ENCODE measurements at regions not wholly inside any gene's neighbourhood (a gene's known extent, or its start where the extent isn't known, plus 50 kb on each side); places are given as distances from the start of the nearest gene placed in this dataset.

DNA sequence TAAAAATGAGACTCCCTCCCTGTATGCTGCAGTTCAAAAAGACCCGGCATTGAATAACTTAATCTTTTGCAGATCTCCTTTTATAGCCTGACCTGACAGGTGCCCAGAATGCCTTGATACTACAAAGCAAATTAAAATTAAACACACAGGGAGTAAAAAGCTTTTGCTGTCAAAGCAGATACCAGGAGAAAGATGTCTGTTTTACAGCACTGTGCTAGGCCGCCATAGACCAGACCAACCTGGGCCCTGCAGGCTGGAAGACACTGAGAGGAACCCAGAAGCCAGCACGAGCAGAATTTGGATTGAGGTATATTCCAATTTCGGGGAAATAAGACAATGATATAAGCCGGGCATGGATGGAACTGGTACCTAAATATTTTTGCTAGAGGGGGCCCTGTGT is 602.8 kb upstream of the SOX11 start:
- Histone ChIP-seq H3K27ac (no peak overlapping the region), H3K27me3 (ENCODE audit: insufficient read depth, low read depth, severe bottlenecking) (no peaks in the 10 kb centered on the region), H3K9me3 (ENCODE audit: severe bottlenecking) (no peaks in the 10 kb centered on the region), H3K4me3 (ENCODE audit: low read depth, low read length) (no peak overlapping the region), H3K36me3 (no peaks in the 10 kb centered on the region)
- TF ChIP-seq, protein P1, sequence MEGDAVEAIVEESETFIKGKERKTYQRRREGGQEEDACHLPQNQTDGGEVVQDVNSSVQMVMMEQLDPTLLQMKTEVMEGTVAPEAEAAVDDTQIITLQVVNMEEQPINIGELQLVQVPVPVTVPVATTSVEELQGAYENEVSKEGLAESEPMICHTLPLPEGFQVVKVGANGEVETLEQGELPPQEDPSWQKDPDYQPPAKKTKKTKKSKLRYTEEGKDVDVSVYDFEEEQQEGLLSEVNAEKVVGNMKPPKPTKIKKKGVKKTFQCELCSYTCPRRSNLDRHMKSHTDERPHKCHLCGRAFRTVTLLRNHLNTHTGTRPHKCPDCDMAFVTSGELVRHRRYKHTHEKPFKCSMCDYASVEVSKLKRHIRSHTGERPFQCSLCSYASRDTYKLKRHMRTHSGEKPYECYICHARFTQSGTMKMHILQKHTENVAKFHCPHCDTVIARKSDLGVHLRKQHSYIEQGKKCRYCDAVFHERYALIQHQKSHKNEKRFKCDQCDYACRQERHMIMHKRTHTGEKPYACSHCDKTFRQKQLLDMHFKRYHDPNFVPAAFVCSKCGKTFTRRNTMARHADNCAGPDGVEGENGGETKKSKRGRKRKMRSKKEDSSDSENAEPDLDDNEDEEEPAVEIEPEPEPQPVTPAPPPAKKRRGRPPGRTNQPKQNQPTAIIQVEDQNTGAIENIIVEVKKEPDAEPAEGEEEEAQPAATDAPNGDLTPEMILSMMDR (IDR thresholded peaks at IDR 0.05; ENCODE audit: low read depth, low read length) = no peak
- no peak for DNase-seq

DNA sequence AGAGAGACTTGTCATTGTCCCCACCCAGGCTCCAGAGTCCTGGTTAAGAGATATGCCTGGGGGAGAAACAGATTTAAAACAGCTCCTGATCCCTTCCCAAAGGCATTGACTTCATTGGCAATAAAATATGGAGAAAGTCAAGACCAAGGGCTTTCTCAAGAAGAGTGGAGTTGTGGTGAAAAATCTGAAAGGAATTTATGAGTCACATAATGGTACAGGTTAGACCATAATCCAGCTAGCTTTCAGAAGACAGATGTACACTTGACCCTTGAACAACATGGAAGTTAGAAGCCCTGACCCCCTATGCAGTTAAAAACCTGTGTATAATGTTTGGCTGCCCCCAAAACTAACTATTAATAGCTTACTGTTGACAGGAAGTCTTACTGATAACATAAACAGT is 599.1 kb upstream of the SOX11 start:
- Histone ChIP-seq H3K27ac (no peak overlapping the region), H3K4me3 (ENCODE audit: low read depth, low read length) (no peak overlapping the region), H3K36me3 (no peaks in the 10 kb centered on the region), H3K27me3 (ENCODE audit: insufficient read depth, low read depth, severe bottlenecking) (no peaks in the 10 kb centered on the region), H3K9me3 (ENCODE audit: severe bottlenecking) (no peaks in the 10 kb centered on the region)
- TF ChIP-seq, protein P1 (IDR thresholded peaks at IDR 0.05; ENCODE audit: low read depth, low read length) = no peak
- DNase-seq = no peak

DNA sequence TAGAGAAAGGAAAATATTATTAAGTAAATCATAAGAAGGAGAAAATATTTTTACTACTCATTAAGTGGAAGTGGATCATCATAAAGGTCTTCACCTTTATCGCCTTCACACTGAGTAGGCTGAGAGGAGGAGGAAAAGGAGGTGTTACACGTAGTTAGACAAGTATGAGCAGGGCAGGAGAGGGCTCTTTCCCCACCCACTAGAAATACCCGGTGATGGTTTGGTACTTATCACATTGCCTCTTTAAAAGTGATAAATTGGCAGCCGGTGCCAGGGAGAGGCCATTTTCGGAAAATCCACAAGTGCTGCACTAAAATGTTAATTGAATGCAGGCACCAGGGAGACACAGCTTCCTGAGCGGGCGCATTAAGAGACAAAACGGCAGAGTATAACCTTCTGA is 598.7 kb upstream of the SOX11 start:
- Histone ChIP-seq H3K27me3 (ENCODE audit: insufficient read depth, low read depth, severe bottlenecking) (no peaks in the 10 kb centered on the region), H3K36me3 (no peaks in the 10 kb centered on the region), H3K27ac (no peak overlapping the region), H3K9me3 (ENCODE audit: severe bottlenecking) (no peaks in the 10 kb centered on the region), H3K4me3 (ENCODE audit: low read depth, low read length) (no peak overlapping the region)
- no peak for DNase-seq
- TF ChIP-seq, protein P1 (IDR thresholded peaks at IDR 0.05; ENCODE audit: low read depth, low read length) = no peak

DNA sequence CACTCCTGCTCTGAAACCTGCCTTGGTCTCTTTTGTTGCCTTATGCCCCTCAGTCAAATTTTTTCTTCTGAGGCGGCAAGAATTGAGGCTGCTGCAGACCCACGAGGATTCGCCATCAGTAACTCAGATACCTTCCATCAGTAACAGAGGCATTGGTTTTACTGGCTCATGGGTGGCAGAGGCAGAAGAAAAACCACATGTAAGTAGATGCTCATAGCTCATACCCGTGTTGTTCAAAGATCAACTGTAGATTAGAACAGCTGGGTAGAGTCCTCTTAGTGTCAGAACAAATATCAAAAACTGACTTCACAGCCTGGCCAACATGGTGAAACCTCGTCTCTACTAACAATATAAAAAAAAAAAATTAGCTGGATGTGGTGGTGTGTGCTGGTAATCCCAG is 598.0 kb upstream of the SOX11 start:
- TF ChIP-seq, protein P1 (IDR thresholded peaks at IDR 0.05; ENCODE audit: low read depth, low read length) = no peak
- H3K27ac ChIP-seq = no peak overlapping the region
- H3K27me3 ChIP-seq (ENCODE audit: insufficient read depth, low read depth, severe bottlenecking) = no peaks in the 10 kb centered on the region
- no peaks in the 10 kb centered on the region for H3K9me3 ChIP-seq (ENCODE audit: severe bottlenecking)
- no peak overlapping the region for H3K4me3 ChIP-seq (ENCODE audit: low read depth, low read length)
- no peaks in the 10 kb centered on the region for H3K36me3 ChIP-seq
- no peak for DNase-seq

DNA sequence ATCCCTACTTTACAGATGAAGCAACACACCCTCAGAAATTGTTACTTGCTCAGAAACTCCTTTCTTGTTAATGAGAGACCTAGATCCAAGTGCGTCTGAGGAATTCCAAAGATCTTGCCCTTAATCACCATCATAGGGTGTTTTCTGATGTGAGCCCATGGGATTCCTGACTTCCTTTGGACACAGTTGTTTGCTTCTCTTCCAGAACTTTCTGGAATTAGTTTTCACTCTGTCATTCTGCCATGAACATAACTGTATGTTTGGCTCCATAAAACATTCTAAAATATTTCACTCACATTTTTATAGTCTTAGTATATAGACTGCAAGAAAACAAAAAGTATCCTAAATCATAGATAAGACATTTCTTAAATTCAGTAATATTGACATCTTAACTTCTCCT is 593.9 kb upstream of the SOX11 start:
- DNase-seq = no peak
- H3K4me3 ChIP-seq (ENCODE audit: low read depth, low read length) = no peak overlapping the region
- TF ChIP-seq, protein P1 (IDR thresholded peaks at IDR 0.05; ENCODE audit: low read depth, low read length) = no peak

DNA sequence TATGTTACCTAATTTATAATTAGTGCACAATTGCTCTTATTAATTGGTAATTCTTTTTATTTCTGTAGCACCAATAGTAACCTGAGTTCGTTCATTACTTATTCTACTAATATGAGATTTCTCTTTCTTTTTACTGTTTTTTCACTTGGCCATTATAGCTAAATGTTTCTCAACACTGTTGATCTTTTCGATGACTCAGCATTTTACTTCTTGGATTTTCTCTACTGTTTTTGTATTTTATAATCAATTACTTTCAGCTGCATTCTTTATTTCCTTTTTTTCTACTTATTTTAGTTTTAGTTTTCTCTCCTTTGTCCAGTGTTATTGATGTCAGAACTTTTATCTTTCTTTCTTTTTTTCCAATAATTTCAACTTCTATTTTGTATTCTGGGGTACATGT is 589.4 kb upstream of the SOX11 start:
- Histone ChIP-seq H3K4me3 (ENCODE audit: low read depth, low read length) (no peak overlapping the region), H3K9me3 (ENCODE audit: severe bottlenecking) (peaks cover 3% of the 10 kb centered on the region), H3K27ac (no peak overlapping the region), H3K27me3 (ENCODE audit: insufficient read depth, low read depth, severe bottlenecking) (no peaks in the 10 kb centered on the region), H3K36me3 (no peaks in the 10 kb centered on the region)
- TF ChIP-seq, protein P1 (IDR thresholded peaks at IDR 0.05; ENCODE audit: low read depth, low read length) = no peak
- no peak for DNase-seq

More for the DNA sequence above, 593.9 kb upstream of the SOX11 start:
- H3K9me3 ChIP-seq (ENCODE audit: severe bottlenecking) = no peaks in the 10 kb centered on the region
- H3K27me3 ChIP-seq (ENCODE audit: insufficient read depth, low read depth, severe bottlenecking) = no peaks in the 10 kb centered on the region
- no peaks in the 10 kb centered on the region for H3K36me3 ChIP-seq
- H3K27ac ChIP-seq = no peak overlapping the region

All from WERI-Rb-1 (cell line).